ENCODE measurements at regions not wholly inside any gene's neighbourhood (a gene's known extent, or its start where the extent isn't known, plus 50 kb on each side); places are given as distances from the start of the nearest gene placed in this dataset.

DNA sequence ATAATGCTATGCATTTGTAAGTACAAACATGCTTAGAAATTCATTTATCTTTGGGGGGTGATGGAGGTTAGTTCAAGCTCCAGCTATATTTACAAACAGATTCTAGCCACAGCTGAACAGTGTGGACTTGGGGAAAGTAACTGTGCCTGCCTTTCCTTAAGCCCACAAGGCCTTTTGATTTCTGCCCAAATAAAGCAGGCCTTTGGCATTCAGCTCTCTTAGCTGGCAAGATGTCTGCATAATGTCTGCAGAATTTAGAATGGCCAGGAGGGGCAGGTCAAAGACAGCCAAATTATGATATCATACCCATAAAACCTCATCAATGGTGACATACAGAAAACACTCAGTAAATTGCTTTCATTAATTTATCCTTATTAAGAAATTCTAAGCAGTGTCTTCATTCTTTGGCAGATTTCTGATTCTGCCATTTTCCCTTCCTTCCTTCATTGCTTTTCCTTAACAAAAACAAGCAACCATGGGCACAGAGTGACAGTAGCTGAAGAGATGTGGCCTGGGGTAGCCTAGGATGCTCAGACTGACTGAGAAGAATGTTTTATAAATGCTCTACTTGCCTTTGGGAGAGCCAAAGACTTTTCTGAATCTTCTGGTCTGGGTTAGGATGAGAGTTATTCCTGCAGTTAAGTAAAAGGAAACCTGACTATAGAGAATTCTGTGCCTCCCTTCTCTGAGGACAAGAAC, 538.7 kb upstream of the NR3C2 start:
- no peak for DNase-seq (ENCODE audit: low read depth)
- H3K4me3 ChIP-seq (ENCODE audit: low read depth, low read length), result no peak overlapping the region
- TF ChIP-seq, protein P1, sequence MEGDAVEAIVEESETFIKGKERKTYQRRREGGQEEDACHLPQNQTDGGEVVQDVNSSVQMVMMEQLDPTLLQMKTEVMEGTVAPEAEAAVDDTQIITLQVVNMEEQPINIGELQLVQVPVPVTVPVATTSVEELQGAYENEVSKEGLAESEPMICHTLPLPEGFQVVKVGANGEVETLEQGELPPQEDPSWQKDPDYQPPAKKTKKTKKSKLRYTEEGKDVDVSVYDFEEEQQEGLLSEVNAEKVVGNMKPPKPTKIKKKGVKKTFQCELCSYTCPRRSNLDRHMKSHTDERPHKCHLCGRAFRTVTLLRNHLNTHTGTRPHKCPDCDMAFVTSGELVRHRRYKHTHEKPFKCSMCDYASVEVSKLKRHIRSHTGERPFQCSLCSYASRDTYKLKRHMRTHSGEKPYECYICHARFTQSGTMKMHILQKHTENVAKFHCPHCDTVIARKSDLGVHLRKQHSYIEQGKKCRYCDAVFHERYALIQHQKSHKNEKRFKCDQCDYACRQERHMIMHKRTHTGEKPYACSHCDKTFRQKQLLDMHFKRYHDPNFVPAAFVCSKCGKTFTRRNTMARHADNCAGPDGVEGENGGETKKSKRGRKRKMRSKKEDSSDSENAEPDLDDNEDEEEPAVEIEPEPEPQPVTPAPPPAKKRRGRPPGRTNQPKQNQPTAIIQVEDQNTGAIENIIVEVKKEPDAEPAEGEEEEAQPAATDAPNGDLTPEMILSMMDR (IDR thresholded peaks at IDR 0.05; ENCODE audit: low read depth, low read length, missing control alignments), result no peak

- TF ChIP-seq, protein P1 (IDR thresholded peaks at IDR 0.05; ENCODE audit: low read depth, low read length, missing control alignments), result no peak
- DNase-seq (ENCODE audit: low read depth), result no peak
- no peak overlapping the region for H3K4me3 ChIP-seq (ENCODE audit: low read depth, low read length)
These were observed 536.1 kb upstream of the NR3C2 start for GRCh38 chr4:148978301-148978700.

GRCh38 chr4:148975464-148975863, 533.2 kb upstream of the NR3C2 start:
- no peak for DNase-seq (ENCODE audit: low read depth)
- no peak overlapping the region for H3K4me3 ChIP-seq (ENCODE audit: low read depth, low read length)
- TF ChIP-seq, protein P1 (IDR thresholded peaks at IDR 0.05; ENCODE audit: low read depth, low read length, missing control alignments), result no peak

DNA sequence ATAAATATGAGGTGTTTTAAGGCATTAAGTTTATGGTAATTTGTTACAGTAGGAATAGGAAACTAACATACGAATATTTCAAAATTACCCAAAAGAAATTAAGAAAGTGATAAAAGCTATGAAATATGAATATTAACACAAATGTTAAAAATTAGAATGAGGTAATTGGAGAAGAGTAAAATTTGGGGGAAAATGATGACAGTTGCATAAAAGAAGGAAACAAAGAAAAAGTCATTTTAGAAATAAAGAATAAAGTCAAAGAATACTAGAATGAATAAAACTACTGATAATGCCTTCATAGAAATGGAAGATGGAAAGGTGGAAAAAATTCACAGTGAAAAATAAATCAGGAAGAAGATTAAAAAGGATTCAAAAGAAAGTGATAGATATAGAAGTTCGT, 522.9 kb upstream of the NR3C2 start:
- no peak overlapping the region for H3K4me3 ChIP-seq (ENCODE audit: low read depth, low read length)
- TF ChIP-seq, protein P1 (IDR thresholded peaks at IDR 0.05; ENCODE audit: low read depth, low read length, missing control alignments), result no peak
- DNase-seq (ENCODE audit: low read depth), result no peak

DNA sequence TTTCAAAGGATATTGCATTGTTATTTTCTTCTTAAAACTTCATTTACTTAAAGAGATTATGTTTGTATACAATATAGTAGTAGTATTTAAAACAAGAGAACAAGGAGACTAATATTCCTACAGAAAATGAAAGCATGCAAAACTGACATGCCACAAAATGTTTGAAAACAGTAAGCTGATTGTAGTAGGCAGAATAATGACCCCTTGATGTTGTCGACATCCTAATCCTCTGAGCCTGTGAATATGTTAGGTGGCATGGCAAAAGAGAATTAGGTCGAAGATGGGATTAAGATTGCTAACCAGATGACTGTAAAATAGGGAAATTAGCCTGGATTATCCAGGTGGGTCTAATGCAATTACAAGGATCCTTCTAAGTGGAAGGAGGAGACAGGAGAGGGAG, 522.2 kb upstream of the NR3C2 start:
- TF ChIP-seq, protein P1 (IDR thresholded peaks at IDR 0.05; ENCODE audit: low read depth, low read length, missing control alignments), result no peak
- no peak overlapping the region for H3K4me3 ChIP-seq (ENCODE audit: low read depth, low read length)
- DNase-seq (ENCODE audit: low read depth), result no peak

- TF ChIP-seq, protein P1 (IDR thresholded peaks at IDR 0.05; ENCODE audit: low read depth, low read length, missing control alignments), result no peak
- DNase-seq (ENCODE audit: low read depth), result no peak
- no peak overlapping the region for H3K4me3 ChIP-seq (ENCODE audit: low read depth, low read length)
These were observed 520.5 kb upstream of the NR3C2 start for GRCh38 chr4:148962539-148963290.
